Mesodermal cell (in vitro differentiated cells): ENCODE measurements at regions not wholly inside any gene's neighbourhood (a gene's known extent, or its start where the extent isn't known, plus 50 kb on each side); places are given as distances from the start of the nearest gene placed in this dataset.

Experiments
- H3K27ac ChIP-seq: 2 replicates; pipeline ENCODE4 v1.7.0; 2013; ENCODE audit warnings: mild to moderate bottlenecking, low read depth, low read length, moderate library complexity; ENCODE audit not compliant: severe bottlenecking
- H3K36me3 ChIP-seq: 2 replicates; pipeline ENCODE4 v1.7.1; 2013; ENCODE audit warnings: mild to moderate bottlenecking, low read length, moderate library complexity; ENCODE audit not compliant: control insufficient read depth, insufficient read depth
- H3K4me1 ChIP-seq: one replicate; pipeline ENCODE4 v1.7.1; 2013; ENCODE audit warnings: mild to moderate bottlenecking, low read length; ENCODE audit not compliant: insufficient read depth, control insufficient read depth, poor library complexity, severe bottlenecking
- H3K4me3 ChIP-seq: 2 replicates; pipeline ENCODE4 v1.7.0; 2013; ENCODE audit warnings: low read length, control low read depth, mild to moderate bottlenecking; ENCODE audit not compliant: insufficient read depth, poor library complexity, severe bottlenecking; ENCODE audit errors: extremely low read depth
- H3K9me3 ChIP-seq: 2 replicates; pipeline ENCODE4 v1.7.1; 2013; ENCODE audit warnings: mild to moderate bottlenecking, low read length, moderate library complexity; ENCODE audit not compliant: control insufficient read depth
- WGBS, 2 experiments: methylation state at CpG; one replicate each; pipeline ENCODE4 v1.1.5; 2013; ENCODE audit warnings: missing lambda C conversion rate in 2 of 2; ENCODE audit not compliant: insufficient coverage in 2 of 2; 5-methylcytosine and 5-hydroxymethylcytosine counted together

DNA sequence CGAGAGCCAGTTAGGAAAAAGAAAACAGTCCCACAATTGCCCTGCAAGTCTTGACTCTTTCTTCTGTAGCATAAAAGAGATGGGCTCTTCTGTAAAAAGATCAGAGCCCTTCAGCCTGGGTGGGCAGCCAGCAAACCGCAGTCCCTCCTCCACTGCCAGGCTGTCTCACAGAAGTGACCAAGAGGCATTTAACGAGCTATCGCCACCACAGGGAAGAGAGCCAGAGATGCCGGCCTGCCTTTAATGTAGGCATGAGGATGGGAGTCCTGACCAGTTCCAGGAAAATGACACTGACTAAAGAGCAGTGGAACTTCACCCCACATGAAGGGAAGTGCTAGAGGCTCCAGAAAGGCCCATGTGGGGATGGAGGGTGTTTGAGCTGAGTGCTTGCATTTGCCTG is 264.6 kb downstream of the NDUFS4 start:
- Histone ChIP-seq H3K4me3 (no peak overlapping the region), H3K4me1 (no peaks in the 10 kb centered on the region), H3K27ac (no peak overlapping the region), H3K9me3 (no peaks in the 10 kb centered on the region), H3K36me3 (no peaks in the 10 kb centered on the region)
- WGBS, 2 experiments = 79 to 84% methylated on average over 4 to 5 of the region's 5 CpGs

DNA sequence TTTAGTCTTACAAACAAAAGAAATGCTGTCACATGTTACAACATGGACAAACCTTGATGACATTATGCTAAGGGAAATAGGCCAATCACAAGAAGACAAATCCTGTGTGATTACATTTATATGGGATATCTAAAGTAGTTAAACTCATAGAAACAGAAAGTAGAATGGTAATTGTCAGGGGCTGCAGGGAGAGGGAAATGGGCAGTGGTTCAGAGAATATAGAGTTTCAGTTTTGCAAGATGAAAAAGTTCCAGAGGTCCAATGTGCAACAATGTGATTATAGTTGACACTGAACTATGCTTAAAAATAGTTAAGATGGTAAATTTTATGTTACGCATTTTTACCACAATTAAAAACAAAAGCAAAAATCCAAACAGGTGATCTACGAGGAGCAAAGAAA is 265.5 kb downstream of the NDUFS4 start:
- no peaks in the 10 kb centered on the region for H3K36me3 ChIP-seq
- 100% methylated on average over 1 of the region's 2 CpGs; no CpG with 5 or more reads in 1 of the 2 experiments for WGBS, 2 experiments
- H3K27ac ChIP-seq = no peak overlapping the region
- H3K9me3 ChIP-seq = no peaks in the 10 kb centered on the region
- H3K4me1 ChIP-seq = no peaks in the 10 kb centered on the region
- H3K4me3 ChIP-seq = no peak overlapping the region

GRCh38 chr5:53826504-53826903 is 266.1 kb downstream of the NDUFS4 start:
- Histone ChIP-seq H3K4me3 (no peak overlapping the region), H3K36me3 (no peaks in the 10 kb centered on the region), H3K27ac (no peak overlapping the region), H3K4me1 (no peaks in the 10 kb centered on the region), H3K9me3 (no peaks in the 10 kb centered on the region)
- WGBS, 2 experiments = 98 to 100% methylated on average over 2 to 5 of the region's 7 CpGs

DNA sequence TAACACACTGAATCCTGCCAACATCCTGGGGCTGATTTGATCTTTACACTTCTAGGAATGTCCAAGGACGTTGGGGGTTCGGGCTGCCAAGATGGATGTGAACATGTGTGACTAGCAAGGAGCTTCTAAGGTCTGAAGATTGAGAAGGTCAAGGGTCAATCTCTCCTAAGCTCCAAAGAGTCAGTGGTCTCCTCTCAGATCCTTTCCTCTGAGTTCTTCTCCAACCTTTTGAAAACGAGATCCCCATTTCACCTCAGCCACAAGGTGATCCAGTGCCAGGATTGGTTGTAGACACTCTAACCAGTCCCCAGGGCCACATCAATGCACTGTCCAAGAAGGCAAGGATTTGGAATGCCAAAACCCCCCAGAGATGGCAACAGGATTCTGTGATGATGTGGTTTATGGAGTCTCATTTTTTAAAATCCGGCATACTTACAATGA is 266.8 kb downstream of the NDUFS4 start:
- H3K4me1 ChIP-seq = no peaks in the 10 kb centered on the region
- no peaks in the 10 kb centered on the region for H3K36me3 ChIP-seq
- 90 to 100% methylated on average over 2 to 3 of the region's 4 CpGs for WGBS, 2 experiments
- H3K9me3 ChIP-seq = no peaks in the 10 kb centered on the region
- no peak overlapping the region for H3K4me3 ChIP-seq
- H3K27ac ChIP-seq = no peak overlapping the region

- no peaks in the 10 kb centered on the region for H3K36me3 ChIP-seq
- H3K27ac ChIP-seq = no peak overlapping the region
- H3K9me3 ChIP-seq = no peaks in the 10 kb centered on the region
- H3K4me3 ChIP-seq = no peak overlapping the region
- no peaks in the 10 kb centered on the region for H3K4me1 ChIP-seq
- WGBS, 2 experiments = 100% methylated on average over 1 of the region's 2 CpGs; no CpG with 5 or more reads in 1 of the 2 experiments
Observed at GRCh38 chr5:53831496-53831895, 271.1 kb downstream of the NDUFS4 start.
